BJ (cell line): ENCODE measurements at regions not wholly inside any gene's neighbourhood (a gene's known extent, or its start where the extent isn't known, plus 50 kb on each side); places are given as distances from the start of the nearest gene placed in this dataset.

Source experiments
- CTCF ChIA-PET: fragments of 350-600 bp; formaldehyde crosslinking; extraction: SDS; loops from one replicate; lab custom pipeline; 2021; ENCODE audit warnings: antibody characterized with exemption, inconsistent platforms; lab: Yijun Ruan, JAX
- POLR2A ChIA-PET: fragments of 300-600 bp; sonication (Branson Sonifier 250); formaldehyde crosslinking; extraction: SDS; loops from one replicate; lab custom pipeline; 2021; ENCODE audit warnings: antibody characterized with exemption; lab: Charles Lee
- DNase-seq: peaks from one replicate; pipeline ENCODE4 v3.0.0-alpha.2; 2011; ENCODE audit warnings: low read depth
- H3K27me3 ChIP-seq: 2 replicates; pipeline ENCODE4 v1.6.0; 2011; ENCODE audit warnings: low read length; ENCODE audit not compliant: control insufficient read depth, insufficient read depth
- H3K36me3 ChIP-seq: 2 replicates; pipeline ENCODE4 v1.5.1; 2011; ENCODE audit warnings: low read length; ENCODE audit not compliant: control insufficient read depth, insufficient read depth
- H3K4me3 ChIP-seq: 2 replicates; pipeline ENCODE4 v1.5.1; 2011; ENCODE audit warnings: low read depth, mild to moderate bottlenecking, control low read depth, low read length
- CTCF ChIP-seq: IDR thresholded peaks from 2 replicates; pipeline ENCODE4 v1.5.1; 2011; ENCODE audit warnings: low read depth, mild to moderate bottlenecking, control low read depth, inconsistent platforms, low read length, moderate library complexity; ENCODE audit not compliant: insufficient read depth

GRCh38 chr4:107318078-107318477 lies 282.0 kb upstream of the DKK2 start:
- ChIA-PET POLR2A (no interaction called here), CTCF (no interaction called here)
- no peak for TF ChIP-seq CTCF
- no peak for DNase-seq
- no peaks in the 10 kb centered on the region for H3K36me3 ChIP-seq
- no peak overlapping the region for H3K4me3 ChIP-seq
- H3K27me3 ChIP-seq: no peaks in the 10 kb centered on the region

- no peak overlapping the region for H3K4me3 ChIP-seq
- ChIA-PET POLR2A (no interaction called here), CTCF (no interaction called here)
- no peak for TF ChIP-seq CTCF
- H3K27me3 ChIP-seq: no peaks in the 10 kb centered on the region
- no peaks in the 10 kb centered on the region for H3K36me3 ChIP-seq
- no peak for DNase-seq
Measured at GRCh38 chr4:107317611-107318010, 281.5 kb upstream of the DKK2 start.

- TF ChIP-seq CTCF: no peak
- CTCF ChIA-PET: no interaction called here
Measured at GRCh38 chr4:107315584-107315983, 279.5 kb upstream of the DKK2 start.

DNA sequence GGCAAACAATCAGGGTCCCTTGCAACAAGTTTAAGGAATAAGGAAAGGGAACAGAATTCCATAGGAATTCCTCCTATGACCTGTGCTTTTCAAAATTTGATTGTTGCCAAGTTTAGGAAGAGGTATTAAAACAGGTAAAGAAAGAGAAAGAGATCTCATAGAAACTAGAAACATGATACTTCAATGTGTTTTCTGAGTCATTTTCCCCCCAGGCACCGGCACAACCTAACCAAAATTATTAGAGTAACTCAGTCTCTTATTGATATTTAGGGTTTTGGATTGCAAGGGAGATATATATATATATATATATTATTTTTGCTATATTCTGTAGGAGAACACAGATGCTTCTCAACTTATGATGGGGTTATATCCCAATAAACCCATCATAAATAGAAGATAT lies 278.0 kb upstream of the DKK2 start:
- POLR2A ChIA-PET: no interaction called here
- no peak for DNase-seq
- Histone ChIP-seq H3K27me3 (no peaks in the 10 kb centered on the region), H3K36me3 (no peaks in the 10 kb centered on the region), H3K4me3 (no peak overlapping the region)
- no peak for TF ChIP-seq CTCF
- CTCF ChIA-PET: no interaction called here

More at GRCh38 chr4:107315584-107315983, 279.5 kb upstream of the DKK2 start:
- POLR2A ChIA-PET: no interaction called here
- H3K36me3 ChIP-seq: no peaks in the 10 kb centered on the region
- no peak for DNase-seq
- no peaks in the 10 kb centered on the region for H3K27me3 ChIP-seq
- H3K4me3 ChIP-seq: no peak overlapping the region

DNA sequence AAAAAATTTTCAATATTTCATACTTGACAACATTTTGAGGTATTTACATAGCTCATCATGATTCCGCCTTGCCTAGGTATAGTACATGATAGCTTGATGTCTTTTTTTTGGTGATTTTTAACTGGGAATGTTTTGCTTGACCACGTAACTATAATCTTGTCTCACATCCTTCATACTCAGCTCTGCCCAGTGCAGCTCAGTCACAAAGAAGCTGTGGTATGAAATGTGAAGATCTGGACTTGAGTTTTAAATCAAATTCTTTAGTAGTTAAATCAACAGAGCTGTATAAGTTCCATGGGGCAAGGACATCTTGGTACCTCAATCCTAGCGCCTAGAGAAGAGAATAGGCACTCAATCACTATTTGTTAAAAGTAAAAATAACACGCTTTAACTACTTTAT lies 276.3 kb upstream of the DKK2 start:
- no peak for TF ChIP-seq CTCF
- H3K36me3 ChIP-seq: no peaks in the 10 kb centered on the region
- no peaks in the 10 kb centered on the region for H3K27me3 ChIP-seq
- POLR2A ChIA-PET: no interaction called here
- CTCF ChIA-PET: no interaction called here
- no peak overlapping the region for H3K4me3 ChIP-seq
- DNase-seq: no peak
